H1 (cell line): ENCODE measurements at regions not wholly inside any gene's neighbourhood (a gene's known extent, or its start where the extent isn't known, plus 50 kb on each side); places are given as distances from the start of the nearest gene placed in this dataset.

ENCODE experiments used
- ATF3 ChIP-seq: IDR thresholded peaks from 2 replicates; pipeline ENCODE4 v1.6.1; 2011; ENCODE audit warnings: low read depth, mild to moderate bottlenecking, low read length; ENCODE audit not compliant: insufficient read depth
- CHD2 ChIP-seq: IDR thresholded peaks from 2 replicates; pipeline ENCODE4 v1.6.1; 2012; ENCODE audit warnings: low read length, improper control_type of control experiment
- CHD7 ChIP-seq: fragments of 300-600 bp; sonication (generic); IDR thresholded peaks from 2 replicates; pipeline ENCODE4 v1.7.1; 2012; ENCODE audit warnings: low read length, moderate library complexity, mild to moderate bottlenecking, inconsistent platforms; ENCODE audit not compliant: insufficient replicate concordance
- RAD21 ChIP-seq, 2 experiments: IDR thresholded peaks in 1 of 2; conservative IDR thresholded peaks in 1 of 2; 2 replicates each; pipeline ENCODE4 v1.6.1; 2011; ENCODE audit warnings: low read depth in 2 of 2, low read length in 2 of 2, improper control_type of control experiment in 1 of 2, inconsistent platforms in 1 of 2, mild to moderate bottlenecking in 1 of 2, moderate library complexity in 1 of 2

- TF ChIP-seq CHD7 (no peak), CHD2 (no peak), ATF3 (no peak), RAD21 (IDR thresholded peaks at IDR 0.05 in 1 of 2, conservative IDR thresholded peaks at IDR 0.05 in 1 of 2; ENCODE audit: low read depth in 2 of 2, low read length in 2 of 2) (no peak)
- TF ChIP-seq, all 59 proteins: peak for 0
These were observed 329.0 kb upstream of the NRSN1 start (continued) for GRCh38 chr6:23797041-23797440.
